IMR-90 (cell line): ENCODE measurements at regions not wholly inside any gene's neighbourhood (a gene's known extent, or its start where the extent isn't known, plus 50 kb on each side); places are given as distances from the start of the nearest gene placed in this dataset.

Experiments used
- BHLHE40 ChIP-seq: fragments of 150-350 bp; IDR thresholded peaks from 2 replicates; pipeline ENCODE4 v1.6.1; 2016; ENCODE audit warnings: mild to moderate bottlenecking, low read depth, low read length
- CEBPB ChIP-seq: IDR thresholded peaks from 2 replicates; pipeline ENCODE4 v1.6.1; 2012; ENCODE audit warnings: low read depth, low read length, improper control_type of control experiment
- MAFK ChIP-seq: IDR thresholded peaks from 2 replicates; pipeline ENCODE4 v1.6.1; 2012; ENCODE audit warnings: low read depth, low read length, improper control_type of control experiment
- MXI1 ChIP-seq: IDR thresholded peaks from 2 replicates; pipeline ENCODE4 v1.6.1; 2012; ENCODE audit warnings: low read depth, mild to moderate bottlenecking, low read length, moderate library complexity, borderline replicate concordance
- NFE2L2 ChIP-seq: fragments of 150-350 bp; IDR thresholded peaks from 2 replicates; pipeline ENCODE4 v1.6.1; 2016; ENCODE audit warnings: low read depth, mild to moderate bottlenecking, low read length
- POLR2A ChIP-seq: IDR thresholded peaks from 2 replicates; pipeline ENCODE4 v1.6.1; 2012; ENCODE audit warnings: mild to moderate bottlenecking, low read depth, low read length
- RAD21 ChIP-seq: IDR thresholded peaks from 2 replicates; pipeline ENCODE4 v1.6.1; 2012; ENCODE audit warnings: low read length, improper control_type of control experiment
- RCOR1 ChIP-seq: IDR thresholded peaks from 2 replicates; pipeline ENCODE4 v1.6.1; 2012; ENCODE audit warnings: mild to moderate bottlenecking, low read length, improper control_type of control experiment; ENCODE audit not compliant: insufficient replicate concordance
- SMC3 ChIP-seq: fragments of 150-350 bp; IDR thresholded peaks from 2 replicates; pipeline ENCODE4 v1.6.1; 2016; ENCODE audit warnings: low read depth, mild to moderate bottlenecking, antibody characterized with exemption, low read length, moderate library complexity
- TF ChIP-seq, protein P1 (sequence below): conservative IDR thresholded peaks from 2 replicates; pipeline ENCODE4 v1.5.1; 2012; ENCODE audit warnings: mild to moderate bottlenecking, low read depth, low read length, improper control_type of control experiment
- TF ChIP-seq, protein P2 (sequence below): fragments of 150-350 bp; IDR thresholded peaks from 2 replicates; pipeline ENCODE4 v1.6.1; 2016; ENCODE audit warnings: low read depth, mild to moderate bottlenecking, low read length, moderate library complexity, borderline replicate concordance

DNA sequence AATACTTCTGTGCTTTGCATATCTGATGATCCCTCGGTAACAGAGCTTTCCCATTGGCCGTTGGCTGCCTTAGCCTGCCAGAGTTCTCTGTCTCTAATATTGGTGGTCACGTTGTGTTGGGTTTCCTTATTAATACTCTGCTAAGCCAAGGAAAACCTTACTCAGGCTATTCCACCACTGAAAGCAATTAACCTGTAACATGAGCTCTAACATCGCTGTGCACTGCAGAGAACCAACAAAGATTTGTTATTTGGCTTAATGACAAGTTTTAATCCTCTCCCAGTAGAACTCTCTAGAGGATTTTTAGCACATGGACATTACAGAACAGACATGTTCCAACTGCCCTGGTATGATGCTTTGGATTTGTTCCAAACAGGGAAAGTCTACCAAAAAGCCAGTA is 825.9 kb upstream of the POU3F3 start:
- TF ChIP-seq NFE2L2 (no peak), MXI1 (no peak), SMC3 (no peak), POLR2A (no peak), RAD21 (no peak), MAFK (no peak), CEBPB (no peak), RCOR1 (no peak), BHLHE40 (no peak)
- TF ChIP-seq, protein P1, sequence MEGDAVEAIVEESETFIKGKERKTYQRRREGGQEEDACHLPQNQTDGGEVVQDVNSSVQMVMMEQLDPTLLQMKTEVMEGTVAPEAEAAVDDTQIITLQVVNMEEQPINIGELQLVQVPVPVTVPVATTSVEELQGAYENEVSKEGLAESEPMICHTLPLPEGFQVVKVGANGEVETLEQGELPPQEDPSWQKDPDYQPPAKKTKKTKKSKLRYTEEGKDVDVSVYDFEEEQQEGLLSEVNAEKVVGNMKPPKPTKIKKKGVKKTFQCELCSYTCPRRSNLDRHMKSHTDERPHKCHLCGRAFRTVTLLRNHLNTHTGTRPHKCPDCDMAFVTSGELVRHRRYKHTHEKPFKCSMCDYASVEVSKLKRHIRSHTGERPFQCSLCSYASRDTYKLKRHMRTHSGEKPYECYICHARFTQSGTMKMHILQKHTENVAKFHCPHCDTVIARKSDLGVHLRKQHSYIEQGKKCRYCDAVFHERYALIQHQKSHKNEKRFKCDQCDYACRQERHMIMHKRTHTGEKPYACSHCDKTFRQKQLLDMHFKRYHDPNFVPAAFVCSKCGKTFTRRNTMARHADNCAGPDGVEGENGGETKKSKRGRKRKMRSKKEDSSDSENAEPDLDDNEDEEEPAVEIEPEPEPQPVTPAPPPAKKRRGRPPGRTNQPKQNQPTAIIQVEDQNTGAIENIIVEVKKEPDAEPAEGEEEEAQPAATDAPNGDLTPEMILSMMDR, result no peak
- TF ChIP-seq, protein P2, sequence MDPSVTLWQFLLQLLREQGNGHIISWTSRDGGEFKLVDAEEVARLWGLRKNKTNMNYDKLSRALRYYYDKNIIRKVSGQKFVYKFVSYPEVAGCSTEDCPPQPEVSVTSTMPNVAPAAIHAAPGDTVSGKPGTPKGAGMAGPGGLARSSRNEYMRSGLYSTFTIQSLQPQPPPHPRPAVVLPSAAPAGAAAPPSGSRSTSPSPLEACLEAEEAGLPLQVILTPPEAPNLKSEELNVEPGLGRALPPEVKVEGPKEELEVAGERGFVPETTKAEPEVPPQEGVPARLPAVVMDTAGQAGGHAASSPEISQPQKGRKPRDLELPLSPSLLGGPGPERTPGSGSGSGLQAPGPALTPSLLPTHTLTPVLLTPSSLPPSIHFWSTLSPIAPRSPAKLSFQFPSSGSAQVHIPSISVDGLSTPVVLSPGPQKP, result no peak
